Limb (tissue), 2 donors: ENCODE measurements at regions not wholly inside any gene's neighbourhood (a gene's known extent, or its start where the extent isn't known, plus 50 kb on each side); places are given as distances from the start of the nearest gene placed in this dataset.

Experiments
- DNase-seq, 2 donors: peaks; one replicate each; pipeline ENCODE4 v3.0.0-alpha.2; 2016; ENCODE audit errors: extremely low spot score in 2 of 2

DNA sequence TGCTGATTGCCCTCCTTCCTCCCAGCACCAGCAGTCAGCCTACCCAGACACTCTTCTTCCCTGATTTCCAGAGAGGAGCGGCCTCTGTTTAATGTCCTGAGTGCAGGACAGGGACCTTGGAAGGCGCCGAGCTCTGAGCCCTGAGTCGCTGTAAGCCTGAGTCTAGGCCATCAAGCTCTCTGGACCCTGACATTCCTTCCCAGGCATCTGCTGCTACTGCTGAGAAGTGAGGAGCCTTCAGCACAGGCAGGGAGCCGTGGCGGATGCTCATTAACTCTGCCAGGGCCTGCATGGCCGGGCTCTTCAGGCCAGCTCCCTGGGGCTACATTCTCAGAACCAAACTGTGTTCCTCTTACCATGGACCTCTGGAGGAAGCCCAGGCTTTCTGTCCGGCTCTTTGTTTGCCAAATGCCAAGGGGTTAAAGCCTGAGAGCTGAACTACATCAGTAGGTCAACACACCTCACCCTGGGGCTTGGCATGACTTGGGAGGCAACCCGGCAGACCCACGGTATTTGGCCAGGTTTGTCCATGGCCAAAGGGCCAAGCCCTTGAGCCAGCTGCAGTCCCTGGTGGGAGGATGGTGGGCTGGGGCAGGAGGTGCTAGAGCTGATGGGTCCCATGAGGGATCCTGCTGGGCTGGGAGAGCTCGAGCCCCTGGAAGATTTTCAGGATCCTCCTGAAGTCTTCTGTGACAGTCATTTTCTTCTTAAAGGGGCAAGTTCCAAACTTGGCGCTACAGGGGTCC is 721.4 kb downstream of the BRD1 start:
- peak in 1 of 2 donors; percentile 18 for DNase-seq

DNA sequence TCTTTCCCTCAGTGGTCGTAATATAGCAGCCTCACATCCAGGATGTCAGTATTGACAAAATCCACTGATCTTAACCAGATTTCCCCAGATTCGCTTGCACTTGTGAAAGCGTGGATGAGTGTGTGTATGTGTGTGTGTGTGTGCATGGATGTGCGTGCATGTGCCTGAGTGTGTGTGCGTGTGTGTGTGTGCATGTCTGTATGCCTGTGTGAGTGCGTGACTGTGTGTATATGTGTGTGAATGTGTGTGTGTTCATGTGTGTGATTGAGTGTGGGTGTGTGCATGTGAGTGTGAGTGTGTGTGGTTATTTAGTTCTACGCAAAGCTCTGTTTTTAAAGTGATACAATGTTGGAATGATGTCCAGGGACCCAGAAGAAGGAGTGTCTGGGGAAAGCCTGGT is 723.2 kb downstream of the BRD1 start:
- DNase-seq = no peak

DNA sequence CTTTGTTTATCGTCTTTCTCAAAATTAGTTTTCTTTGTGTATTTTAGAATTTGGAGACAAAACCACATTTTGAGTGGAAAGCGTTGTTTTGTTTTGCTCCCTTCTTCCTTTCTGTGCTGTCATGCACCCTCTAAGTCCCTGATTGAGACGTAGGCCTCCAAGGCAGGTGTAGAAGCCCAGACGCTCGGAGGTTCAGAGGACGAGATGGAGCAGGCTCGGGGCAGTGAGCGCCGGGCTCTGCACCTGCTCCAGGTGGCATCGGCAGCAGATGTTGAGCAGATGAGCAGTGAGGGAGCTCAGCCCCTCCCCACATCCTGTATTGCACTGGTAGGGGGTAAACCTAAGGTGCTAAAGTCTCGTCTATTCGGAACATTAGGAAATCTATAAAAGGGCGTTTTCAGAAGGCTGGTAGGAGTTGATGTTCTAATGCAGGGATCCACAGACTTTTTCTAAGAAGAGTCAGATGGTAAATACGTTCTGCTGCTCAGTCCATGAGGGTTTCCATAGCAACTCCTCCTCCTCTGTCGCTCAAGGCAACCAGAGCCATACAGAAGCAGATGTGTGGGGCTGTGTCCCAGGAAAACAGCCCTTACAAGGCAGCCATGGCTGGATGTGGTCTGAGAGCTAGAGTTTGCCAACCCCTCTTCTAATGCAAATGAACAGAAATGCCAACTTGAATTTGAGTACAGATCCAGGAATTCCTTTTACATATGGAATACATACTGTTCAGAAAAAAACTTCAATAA is 724.2 kb downstream of the BRD1 start:
- DNase-seq = peak in 1 of 2 donors; percentile 26

DNA sequence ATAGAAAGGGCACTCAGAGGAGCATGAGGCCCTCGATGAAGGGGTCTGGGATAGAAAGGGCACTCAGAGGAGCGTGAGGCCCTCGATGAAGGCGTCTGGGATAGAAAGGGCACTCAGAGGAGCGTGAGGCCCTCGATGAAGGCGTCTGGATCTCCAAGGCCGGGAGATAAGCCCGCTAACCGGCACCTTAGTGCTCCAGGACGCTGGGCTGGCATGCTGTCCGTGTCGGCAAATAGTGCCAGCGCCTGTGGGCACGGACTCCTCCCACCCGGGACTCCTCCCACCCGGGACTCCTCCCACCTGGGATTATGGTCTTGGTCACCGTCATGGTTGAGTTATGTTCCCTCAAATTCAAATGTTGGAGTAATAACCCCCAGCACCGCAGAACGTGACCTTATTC is 725.3 kb downstream of the BRD1 start:
- DNase-seq = no peak

- no peak for DNase-seq
Observed at GRCh38 chr22:49101873-49102272, 725.8 kb downstream of the BRD1 start.

GRCh38 chr22:49101225-49101624 is 726.4 kb downstream of the BRD1 start:
- no peak for DNase-seq

- DNase-seq = no peak
Observed at GRCh38 chr22:49100773-49101172, 726.9 kb downstream of the BRD1 start.

GRCh38 chr22:49100316-49100715 is 727.4 kb downstream of the BRD1 start:
- no peak for DNase-seq

DNA sequence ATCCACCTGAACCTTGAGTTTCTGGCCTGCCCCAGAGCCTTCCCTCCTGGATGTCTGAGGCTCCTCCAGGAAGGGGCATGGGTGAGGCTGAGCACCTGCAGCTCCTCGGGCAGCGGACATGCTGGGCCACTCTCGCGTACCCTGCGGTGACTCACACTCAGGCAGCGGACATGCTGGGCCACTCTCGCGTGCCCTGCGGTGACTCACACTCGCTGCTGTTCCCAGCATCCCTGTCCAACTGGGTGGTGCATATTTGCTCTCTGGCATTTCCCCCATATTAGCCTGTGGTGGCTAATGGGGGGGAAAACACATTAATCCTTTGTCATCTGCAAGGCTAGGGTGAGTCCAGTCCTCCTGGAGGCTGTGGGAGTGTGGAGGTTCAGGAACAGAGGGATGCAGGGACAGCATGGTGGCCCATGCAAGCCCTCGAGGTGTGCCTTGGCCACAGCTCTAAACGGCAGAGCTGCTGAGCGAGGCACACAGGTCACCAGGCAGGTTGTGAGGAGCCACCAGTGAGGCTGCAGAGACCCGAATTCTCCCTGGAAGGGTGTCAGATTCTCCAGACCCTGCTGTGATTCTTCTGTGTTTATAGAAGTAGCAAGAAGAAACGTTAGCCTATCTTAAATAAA is 728.1 kb downstream of the BRD1 start:
- DNase-seq = no peak

- DNase-seq = no peak
Observed at GRCh38 chr22:49099089-49099488, 728.6 kb downstream of the BRD1 start.

GRCh38 chr22:49097966-49098365 is 729.7 kb downstream of the BRD1 start:
- no peak for DNase-seq

GRCh38 chr22:49097171-49097925 is 730.3 kb downstream of the BRD1 start:
- no peak for DNase-seq

GRCh38 chr22:49096476-49096875 is 731.2 kb downstream of the BRD1 start:
- no peak for DNase-seq

- DNase-seq = no peak
Observed at GRCh38 chr22:49095366-49095765, 732.3 kb downstream of the BRD1 start.

- DNase-seq = no peak
Observed at GRCh38 chr22:49094858-49095257, 732.8 kb downstream of the BRD1 start.

- DNase-seq = no peak
Observed at GRCh38 chr22:49094151-49094550, 733.5 kb downstream of the BRD1 start.

GRCh38 chr22:49093192-49093880 is 734.3 kb downstream of the BRD1 start:
- DNase-seq = no peak

GRCh38 chr22:49092716-49093115 is 735.0 kb downstream of the BRD1 start:
- no peak for DNase-seq

DNA sequence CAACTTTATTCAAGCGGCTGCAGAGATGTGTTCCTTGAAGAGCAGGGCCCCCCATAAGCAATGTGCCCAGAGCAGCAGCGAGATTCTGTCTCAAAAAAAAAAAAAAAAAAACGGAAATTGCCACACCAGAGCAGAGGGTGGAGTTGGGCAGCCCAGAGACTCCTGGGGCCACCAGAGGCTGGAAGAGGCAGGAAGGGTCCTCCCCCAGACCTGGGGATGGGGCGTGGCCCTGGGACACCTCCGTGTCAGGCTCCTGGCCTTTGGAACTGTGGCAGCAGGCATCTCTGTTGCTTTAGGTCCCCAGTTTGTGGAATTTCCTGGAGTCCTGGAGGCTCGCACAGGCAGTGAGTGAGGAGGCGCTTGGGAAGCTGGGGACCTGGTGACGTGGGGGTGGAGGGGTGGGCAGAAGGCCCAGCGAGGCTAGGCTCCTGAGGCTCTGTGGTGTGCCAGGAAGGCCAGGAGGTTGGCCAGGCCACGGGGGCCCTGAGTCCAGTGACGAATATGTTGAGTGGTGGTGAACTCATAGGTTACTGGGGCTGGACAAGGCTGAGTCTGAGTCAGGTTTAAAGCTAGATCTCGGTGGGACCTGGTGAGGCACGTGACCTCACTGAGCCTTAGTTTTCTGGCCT is 735.6 kb downstream of the BRD1 start:
- no peak for DNase-seq

DNA sequence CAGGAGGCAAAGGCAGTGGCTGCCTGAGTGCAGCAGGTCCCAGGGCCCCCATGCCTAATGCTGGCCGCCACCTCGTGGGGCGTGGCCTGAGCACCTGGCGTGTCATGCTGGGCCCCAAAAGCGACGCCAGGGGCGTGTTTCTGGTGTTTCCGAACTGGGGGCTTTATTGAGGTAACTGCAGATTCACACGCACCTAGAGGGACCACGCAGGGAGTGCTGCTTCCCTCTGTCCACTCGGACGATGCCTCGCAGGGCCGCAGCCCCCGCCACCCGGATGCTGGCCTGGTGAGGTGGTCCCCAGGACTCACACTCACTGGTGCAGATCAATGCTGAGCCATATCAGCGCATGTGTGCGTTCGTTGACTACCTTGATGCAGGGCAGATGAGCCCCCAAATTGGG is 736.2 kb downstream of the BRD1 start:
- no peak for DNase-seq

- DNase-seq = no peak
Observed at GRCh38 chr22:49090853-49091135, 736.9 kb downstream of the BRD1 start.
